SK-N-SH (cell line): ENCODE measurements at regions not wholly inside any gene's neighbourhood (a gene's known extent, or its start where the extent isn't known, plus 50 kb on each side); places are given as distances from the start of the nearest gene placed in this dataset.

Source experiments
- CTCF ChIA-PET: fragments of 300-600, 350-600 bp; formaldehyde crosslinking; extraction: SDS; loops from one replicate; lab custom pipeline; 2021; lab: Yijun Ruan, JAX
- POLR2A ChIA-PET: fragments of 350-600 bp; sonication (Branson Sonifier 250); formaldehyde crosslinking; extraction: SDS; loops from one replicate; lab custom pipeline; 2020; ENCODE audit warnings: antibody characterized with exemption, inconsistent platforms; lab: Yijun Ruan, JAX
- DNase-seq: peaks from one replicate; pipeline ENCODE4 v3.0.0; 2012
- H2AFZ ChIP-seq: fragments of 200-600 bp; sonication (generic); 2 replicates; pipeline ENCODE4 v1.8.1; 2016; ENCODE audit warnings: antibody characterized with exemption, mild to moderate bottlenecking, low read depth
- H3F3A ChIP-seq: fragments of 200-600 bp; sonication (generic); replicated peaks from 2 replicates; pipeline ENCODE3; 2016; ENCODE audit warnings: antibody characterized with exemption, mild to moderate bottlenecking; ENCODE audit not compliant: insufficient read depth
- H3K27ac ChIP-seq, 2 experiments: fragments of 200-500 bp in 1 of 2; fragments of 200-600 bp in 1 of 2; sonication (Bioruptor generic) in 1 of 2; sonication (generic), shearing (Covaris generic) in 1 of 2; 2 replicates each; pipeline versions ENCODE4 v1.5.1 to v1.6.1; 2014 to 2016; ENCODE audit warnings: low read depth in 2 of 2, inconsistent platforms in 1 of 2, low read length in 1 of 2, mild to moderate bottlenecking in 1 of 2, mixed read lengths in 1 of 2
- H3K27me3 ChIP-seq: fragments of 200-600 bp; sonication (generic), shearing (Covaris generic); 2 replicates; pipeline ENCODE4 v1.6.1; 2016; ENCODE audit warnings: mixed run types; ENCODE audit not compliant: insufficient read depth
- H3K36me3 ChIP-seq, 2 experiments: fragments of 200-500 bp in 1 of 2; fragments of 200-600 bp in 1 of 2; sonication (Bioruptor generic) in 1 of 2; sonication (generic) in 1 of 2; replicated peaks in 1 of 2; 2 replicates each; pipeline versions ENCODE3 to v1.5.1; 2014 to 2016; ENCODE audit warnings: low read length in 1 of 2, mild to moderate bottlenecking in 1 of 2; ENCODE audit not compliant: insufficient read depth in 2 of 2, control insufficient read depth in 1 of 2
- H3K4me1 ChIP-seq, 2 experiments: fragments of 200-500 bp in 1 of 2; fragments of 200-600 bp in 1 of 2; sonication (Bioruptor generic) in 1 of 2; sonication (generic), shearing (Covaris generic) in 1 of 2; 2 replicates each; pipeline versions ENCODE4 v1.5.1 to v1.6.1; 2014 to 2016; ENCODE audit warnings: low read depth in 1 of 2, low read length in 1 of 2, mixed run types in 1 of 2; ENCODE audit not compliant: insufficient read depth in 2 of 2, control insufficient read depth in 1 of 2
- H3K4me2 ChIP-seq: fragments of 200-600 bp; sonication (generic), shearing (Covaris generic); 2 replicates; pipeline ENCODE4 v1.6.1; 2017; ENCODE audit warnings: mixed run types
- H3K4me3 ChIP-seq, 2 experiments: fragments of 200-500 bp in 1 of 2; fragments of 200-600 bp in 1 of 2; sonication (Bioruptor generic) in 1 of 2; sonication (generic), shearing (Covaris generic) in 1 of 2; 2 replicates each; pipeline versions ENCODE4 v1.5.1 to v1.8.1; 2014 to 2016; ENCODE audit warnings: low read depth in 2 of 2, inconsistent platforms in 1 of 2, low read length in 1 of 2, mild to moderate bottlenecking in 1 of 2, mixed read lengths in 1 of 2, moderate library complexity in 1 of 2
- H3K79me2 ChIP-seq: fragments of 200-600 bp; sonication (generic); 2 replicates; pipeline ENCODE4 v1.8.1; 2017; ENCODE audit warnings: mild to moderate bottlenecking; ENCODE audit not compliant: insufficient read depth
- H3K9ac ChIP-seq: fragments of 200-600 bp; sonication (generic); 2 replicates; pipeline ENCODE4 v1.6.1; 2017; ENCODE audit warnings: mixed run types
- H3K9me2 ChIP-seq: fragments of 200-600 bp; sonication (generic); 2 replicates; pipeline ENCODE4 v1.6.1; 2017; ENCODE audit warnings: mixed run types
- H3K9me3 ChIP-seq: fragments of 200-600 bp; sonication (generic); 2 replicates; pipeline ENCODE4 v1.6.1; 2017; ENCODE audit warnings: mixed run types, mild to moderate bottlenecking, moderate library complexity
- H4K20me1 ChIP-seq: fragments of 200-600 bp; sonication (generic); 2 replicates; pipeline ENCODE4 v1.6.1; 2017; ENCODE audit warnings: mild to moderate bottlenecking, mixed run types; ENCODE audit not compliant: insufficient read depth
- CTCF ChIP-seq: fragments of 200-600 bp; sonication (generic); IDR thresholded peaks from 2 replicates; pipeline ENCODE4 v1.6.1; 2017; ENCODE audit warnings: antibody characterized with exemption, mild to moderate bottlenecking, moderate library complexity
- ELF1 ChIP-seq: IDR thresholded peaks from 2 replicates; pipeline ENCODE4 v1.4.0; 2012
- EZH2phosphoT487 ChIP-seq: fragments of 200-600 bp; sonication (generic); IDR thresholded peaks from 2 replicates; pipeline ENCODE4 v1.6.1; 2017; ENCODE audit warnings: low read depth, mixed run types, mild to moderate bottlenecking, antibody characterized with exemption, moderate library complexity, borderline replicate concordance
- FOXJ3 ChIP-seq: sonication (generic); formaldehyde crosslinking; IDR thresholded peaks from 2 replicates; pipeline ENCODE4 v1.5.1; 2020; ENCODE audit warnings: mild to moderate bottlenecking, missing genetic modification reagents
- JUND ChIP-seq: IDR thresholded peaks from 2 replicates; pipeline ENCODE4 v1.4.0; 2012
- MXI1 ChIP-seq: IDR thresholded peaks from 2 replicates; pipeline ENCODE4 v1.6.1; 2012; ENCODE audit warnings: mild to moderate bottlenecking, low read depth, low read length, improper control_type of control experiment
- NFIC ChIP-seq: IDR thresholded peaks from 2 replicates; pipeline ENCODE4 v1.4.0; 2012; ENCODE audit warnings: borderline replicate concordance
- NRF1 ChIP-seq: IDR thresholded peaks from 2 replicates; pipeline ENCODE4 v1.6.1; 2012; ENCODE audit warnings: low read depth, mild to moderate bottlenecking, low read length
- RCOR1 ChIP-seq: fragments of 150-350 bp; IDR thresholded peaks from 2 replicates; pipeline ENCODE4 v1.6.1; 2017; ENCODE audit warnings: antibody characterized with exemption, low read length
- RFX5 ChIP-seq: IDR thresholded peaks from 2 replicates; pipeline ENCODE4 v1.6.1; 2012; ENCODE audit warnings: mild to moderate bottlenecking, improper control_type of control experiment, low read length
- RXRA ChIP-seq: IDR thresholded peaks from 2 replicates; pipeline ENCODE4 v1.4.0; 2012; ENCODE audit warnings: low read depth, mild to moderate bottlenecking, borderline replicate concordance
- SIN3A ChIP-seq: IDR thresholded peaks from 2 replicates; pipeline ENCODE4 v1.6.1; 2012; ENCODE audit warnings: low read depth, mild to moderate bottlenecking, low read length, moderate library complexity, borderline replicate concordance
- SMC3 ChIP-seq: IDR thresholded peaks from 2 replicates; pipeline ENCODE4 v1.6.1; 2012; ENCODE audit warnings: low read depth, low read length, improper control_type of control experiment
- YY1 ChIP-seq: IDR thresholded peaks from 2 replicates; pipeline ENCODE4 v1.4.0; 2012; ENCODE audit warnings: low read depth, mild to moderate bottlenecking
- WGBS: methylation state at CpG from one replicate; pipeline ENCODE4 v1.1.6; 2017; ENCODE audit warnings: low lambda C conversion rate; 5-methylcytosine and 5-hydroxymethylcytosine counted together
- TF ChIP-seq, protein P1 (sequence below): IDR thresholded peaks from 2 replicates; pipeline ENCODE4 v1.6.1; 2012; ENCODE audit warnings: mild to moderate bottlenecking, low read depth, low read length, moderate library complexity
- TF ChIP-seq, protein P2 (sequence below): IDR thresholded peaks from 2 replicates; pipeline ENCODE4 v1.4.0; 2012; ENCODE audit warnings: low read depth, borderline replicate concordance

- H3K9ac ChIP-seq: no peak overlapping the region
- peaks cover 0 to 12% of the 10 kb centered on the region in 2 experiments; a peak in 1 of 4 replicates for H3K4me1 ChIP-seq
- H3K4me2 ChIP-seq: no peak overlapping the region
- ChIA-PET POLR2A (interaction anchor here (1.1 kb wide), 1 partner anchor 12 kb away, joined by 3 read pairs; no protein-coding TSS in a partner anchor), CTCF (interaction anchor here (1.1 kb wide), 1 partner anchor 427 kb away, joined by 3 read pairs; no protein-coding TSS in a partner anchor)
- H4K20me1 ChIP-seq: no peaks in the 10 kb centered on the region
- no peak overlapping the region for H3K4me3 ChIP-seq
- no peaks in the 10 kb centered on the region for H3F3A ChIP-seq
- H3K36me3 ChIP-seq: no peaks in the 10 kb centered on the region
- H3K9me3 ChIP-seq: no peaks in the 10 kb centered on the region
- no peaks in the 10 kb centered on the region for H3K9me2 ChIP-seq
- TF ChIP-seq JUND (no peak), CTCF (no peak), SMC3 (no peak)
- no peaks in the 10 kb centered on the region for H3K27me3 ChIP-seq
- H3K79me2 ChIP-seq: no peaks in the 10 kb centered on the region
- no peak overlapping the region for H2AFZ ChIP-seq
- 56% methylated on average over 8 of the region's 9 CpGs for WGBS
- no peak overlapping the region; a peak in 1 of 4 replicates for H3K27ac ChIP-seq
- DNase-seq: no peak
Observed at GRCh38 chr12:107558141-107558815, 127.3 kb upstream of the PWP1 start.

- Histone ChIP-seq H3K9me2 (no peaks in the 10 kb centered on the region), H4K20me1 (no peaks in the 10 kb centered on the region), H3K36me3 (no peaks in the 10 kb centered on the region), H3F3A (no peaks in the 10 kb centered on the region), H3K4me2 (no peak overlapping the region), H3K9ac (no peak overlapping the region), H3K4me1 (peaks cover 0 to 12% of the 10 kb centered on the region in 2 experiments; a peak in 1 of 4 replicates), H3K9me3 (no peaks in the 10 kb centered on the region), H3K27me3 (no peaks in the 10 kb centered on the region), H3K4me3 (no peak overlapping the region), H3K79me2 (no peaks in the 10 kb centered on the region), H2AFZ (no peak overlapping the region), H3K27ac (no peak overlapping the region)
- ChIA-PET POLR2A (interaction anchor here (1.1 kb wide), 1 partner anchor 12 kb away, joined by 3 read pairs; no protein-coding TSS in a partner anchor), CTCF (interaction anchor here (1.1 kb wide), 1 partner anchor 428 kb away, joined by 3 read pairs; no protein-coding TSS in a partner anchor)
- WGBS: 60% methylated on average over 4 of the region's 5 CpGs
- DNase-seq: no peak
- TF ChIP-seq, protein P1, sequence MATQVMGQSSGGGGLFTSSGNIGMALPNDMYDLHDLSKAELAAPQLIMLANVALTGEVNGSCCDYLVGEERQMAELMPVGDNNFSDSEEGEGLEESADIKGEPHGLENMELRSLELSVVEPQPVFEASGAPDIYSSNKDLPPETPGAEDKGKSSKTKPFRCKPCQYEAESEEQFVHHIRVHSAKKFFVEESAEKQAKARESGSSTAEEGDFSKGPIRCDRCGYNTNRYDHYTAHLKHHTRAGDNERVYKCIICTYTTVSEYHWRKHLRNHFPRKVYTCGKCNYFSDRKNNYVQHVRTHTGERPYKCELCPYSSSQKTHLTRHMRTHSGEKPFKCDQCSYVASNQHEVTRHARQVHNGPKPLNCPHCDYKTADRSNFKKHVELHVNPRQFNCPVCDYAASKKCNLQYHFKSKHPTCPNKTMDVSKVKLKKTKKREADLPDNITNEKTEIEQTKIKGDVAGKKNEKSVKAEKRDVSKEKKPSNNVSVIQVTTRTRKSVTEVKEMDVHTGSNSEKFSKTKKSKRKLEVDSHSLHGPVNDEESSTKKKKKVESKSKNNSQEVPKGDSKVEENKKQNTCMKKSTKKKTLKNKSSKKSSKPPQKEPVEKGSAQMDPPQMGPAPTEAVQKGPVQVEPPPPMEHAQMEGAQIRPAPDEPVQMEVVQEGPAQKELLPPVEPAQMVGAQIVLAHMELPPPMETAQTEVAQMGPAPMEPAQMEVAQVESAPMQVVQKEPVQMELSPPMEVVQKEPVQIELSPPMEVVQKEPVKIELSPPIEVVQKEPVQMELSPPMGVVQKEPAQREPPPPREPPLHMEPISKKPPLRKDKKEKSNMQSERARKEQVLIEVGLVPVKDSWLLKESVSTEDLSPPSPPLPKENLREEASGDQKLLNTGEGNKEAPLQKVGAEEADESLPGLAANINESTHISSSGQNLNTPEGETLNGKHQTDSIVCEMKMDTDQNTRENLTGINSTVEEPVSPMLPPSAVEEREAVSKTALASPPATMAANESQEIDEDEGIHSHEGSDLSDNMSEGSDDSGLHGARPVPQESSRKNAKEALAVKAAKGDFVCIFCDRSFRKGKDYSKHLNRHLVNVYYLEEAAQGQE: no peak
- TF ChIP-seq, protein P2, sequence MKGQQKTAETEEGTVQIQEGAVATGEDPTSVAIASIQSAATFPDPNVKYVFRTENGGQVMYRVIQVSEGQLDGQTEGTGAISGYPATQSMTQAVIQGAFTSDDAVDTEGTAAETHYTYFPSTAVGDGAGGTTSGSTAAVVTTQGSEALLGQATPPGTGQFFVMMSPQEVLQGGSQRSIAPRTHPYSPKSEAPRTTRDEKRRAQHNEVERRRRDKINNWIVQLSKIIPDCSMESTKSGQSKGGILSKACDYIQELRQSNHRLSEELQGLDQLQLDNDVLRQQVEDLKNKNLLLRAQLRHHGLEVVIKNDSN: no peak
- TF ChIP-seq ELF1 (no peak), RXRA (no peak), EZH2phosphoT487 (no peak), CTCF (no peak), SIN3A (no peak), YY1 (no peak), NFIC (no peak), MXI1 (no peak), FOXJ3 (CRISPR knock-in tag) (no peak), RCOR1 (no peak), RFX5 (no peak), NRF1 (no peak)
Observed at GRCh38 chr12:107558816-107559382, 126.7 kb upstream of the PWP1 start.
